MM.1S (cell line): ENCODE measurements at regions not wholly inside any gene's neighbourhood (a gene's known extent, or its start where the extent isn't known, plus 50 kb on each side); places are given as distances from the start of the nearest gene placed in this dataset.

Source experiments
- DNase-seq: peaks from one replicate; pipeline ENCODE4 v3.0.0-alpha.2; 2015
- H2AFZ ChIP-seq: fragments of 300-600 bp; sonication (generic); 2 replicates; pipeline ENCODE4 v1.6.0; 2016; ENCODE audit warnings: antibody characterized with exemption, low read length
- H3F3A ChIP-seq: fragments of 300-600 bp; sonication (generic); 2 replicates; pipeline ENCODE4 v1.6.1; 2016; ENCODE audit warnings: mild to moderate bottlenecking, antibody characterized with exemption, low read length, moderate library complexity, mixed read lengths; ENCODE audit not compliant: insufficient read depth
- H3K27ac ChIP-seq: fragments of 300-600 bp; sonication (generic); 2 replicates; pipeline ENCODE4 v1.5.1; 2016; ENCODE audit warnings: mild to moderate bottlenecking, low read length
- H3K27me3 ChIP-seq: fragments of 300-600 bp; sonication (generic); replicated peaks from 2 replicates; pipeline ENCODE4 v1.6.0; 2016; ENCODE audit warnings: low read length; ENCODE audit not compliant: insufficient read depth
- H3K36me3 ChIP-seq: fragments of 300-600 bp; sonication (generic); replicated peaks from 2 replicates; pipeline ENCODE4 v1.6.1; 2016; ENCODE audit warnings: mild to moderate bottlenecking, low read length, mixed read lengths; ENCODE audit not compliant: insufficient read depth
- H3K4me1 ChIP-seq: fragments of 300-600 bp; sonication (generic); 2 replicates; pipeline ENCODE4 v1.6.1; 2016; ENCODE audit warnings: low read length, mixed read lengths
- H3K4me2 ChIP-seq: fragments of 300-600 bp; sonication (generic); 2 replicates; pipeline ENCODE4 v1.6.0; 2016; ENCODE audit warnings: low read depth, low read length
- H3K4me3 ChIP-seq: fragments of 300-600 bp; sonication (generic); 2 replicates; pipeline ENCODE4 v1.5.1; 2016; ENCODE audit warnings: low read length, mixed read lengths
- H3K79me2 ChIP-seq: fragments of 300-600 bp; sonication (generic); 2 replicates; pipeline ENCODE4 v1.6.1; 2016; ENCODE audit warnings: mixed run types, low read length, mixed read lengths
- H3K9ac ChIP-seq: fragments of 300-600 bp; sonication (generic); 2 replicates; pipeline ENCODE4 v1.6.1; 2016; ENCODE audit warnings: low read length, mixed read lengths
- H3K9me2 ChIP-seq: fragments of 300-600 bp; sonication (generic); replicated peaks from 2 replicates; pipeline ENCODE4 v1.6.1; 2016; ENCODE audit warnings: mild to moderate bottlenecking, low read length, mixed read lengths; ENCODE audit not compliant: insufficient read depth
- H3K9me3 ChIP-seq: fragments of 300-600 bp; sonication (generic); replicated peaks from 2 replicates; pipeline ENCODE4 v1.6.1; 2016; ENCODE audit warnings: mild to moderate bottlenecking, low read length, mixed read lengths; ENCODE audit not compliant: insufficient read depth
- H4K20me1 ChIP-seq: fragments of 300-600 bp; sonication (generic); 2 replicates; pipeline ENCODE4 v1.6.1; 2016; ENCODE audit warnings: mild to moderate bottlenecking, low read length, moderate library complexity, mixed read lengths; ENCODE audit not compliant: insufficient read depth
- CTCF ChIP-seq: fragments of 300-600 bp; sonication (generic); IDR thresholded peaks from 2 replicates; pipeline ENCODE4 v1.5.1; 2016; ENCODE audit warnings: antibody characterized with exemption, low read length, mixed read lengths
- EZH2 ChIP-seq: fragments of 300-600 bp; sonication (generic); optimal IDR thresholded peaks from 2 replicates; pipeline ENCODE3; 2017; ENCODE audit warnings: low read depth, mild to moderate bottlenecking, antibody characterized with exemption, low read length, mixed read lengths
- EZH2phosphoT487 ChIP-seq: fragments of 300-600 bp; sonication (generic); IDR thresholded peaks from 2 replicates; pipeline ENCODE4 v1.6.1; 2018; ENCODE audit warnings: antibody characterized with exemption, low read length

DNA sequence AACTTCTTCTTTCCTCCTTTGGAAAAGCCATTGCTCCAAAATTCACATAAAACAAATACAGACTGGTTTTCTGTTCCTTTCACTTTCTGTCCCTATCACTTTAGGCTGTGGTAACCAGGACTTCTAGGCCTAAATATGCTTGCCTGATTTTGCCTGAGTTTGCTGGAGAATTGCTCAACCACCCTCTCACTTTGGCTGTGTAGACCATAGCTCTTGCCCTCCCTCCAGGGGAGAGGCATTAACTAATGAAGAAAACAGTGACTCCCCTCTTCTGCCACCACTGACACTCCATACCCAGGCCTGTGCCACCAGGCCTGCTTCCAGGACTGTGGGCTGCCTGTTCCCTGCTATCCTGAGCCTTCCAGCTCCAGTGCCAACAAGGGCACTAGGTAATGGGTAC is 163.5 kb downstream of the TOMM20 start:
- no peak overlapping the region for H2AFZ ChIP-seq
- H3K4me1 ChIP-seq: peaks cover 44% of the 10 kb centered on the region

DNA sequence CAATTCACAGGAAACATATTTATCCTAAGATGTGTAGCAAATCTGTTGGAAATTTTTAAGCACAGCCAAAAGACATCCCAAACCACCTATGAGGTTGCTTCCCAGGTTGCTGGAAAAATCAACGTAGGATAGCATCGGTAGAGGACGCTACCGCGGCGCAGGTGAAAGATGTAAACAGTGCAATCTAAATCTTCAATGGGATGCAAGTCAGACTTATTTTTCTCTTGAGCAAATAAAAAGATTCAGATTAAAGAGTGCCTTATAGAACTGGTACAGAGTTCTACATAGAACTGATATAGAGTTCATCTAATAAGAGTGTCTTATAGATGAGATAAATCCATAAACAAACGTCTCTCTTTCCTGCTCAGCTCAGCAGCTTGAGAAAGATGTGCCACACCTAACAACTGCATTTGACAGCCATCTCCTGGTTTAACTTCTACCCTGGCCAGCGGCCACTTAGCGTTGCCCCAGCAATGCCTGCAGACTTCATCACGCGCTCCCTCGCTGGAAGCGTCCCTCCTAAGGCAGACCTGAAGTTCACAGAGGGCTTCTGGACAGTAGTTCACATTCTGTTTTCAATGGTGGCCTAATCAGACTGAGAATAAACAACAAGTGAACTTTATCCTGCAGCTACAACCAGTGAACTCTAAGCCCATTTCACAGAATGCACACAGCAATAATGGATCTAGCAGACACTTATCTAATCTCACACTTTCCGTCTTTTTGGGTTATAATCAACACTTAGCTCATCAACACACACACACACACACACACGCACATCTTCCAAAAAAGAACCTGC is 164.5 kb downstream of the TOMM20 start:
- H3K27me3 ChIP-seq: peaks cover 23% of the 10 kb centered on the region
- TF ChIP-seq EZH2: no peak
- no peak for TF ChIP-seq CTCF
- TF ChIP-seq EZH2phosphoT487: no peak
- H3K79me2 ChIP-seq: no peaks in the 10 kb centered on the region
- H3K36me3 ChIP-seq: no peaks in the 10 kb centered on the region
- H3K9me3 ChIP-seq: no peaks in the 10 kb centered on the region
- no peak overlapping the region for H2AFZ ChIP-seq
- peaks cover 27% of the 10 kb centered on the region for H3F3A ChIP-seq
- peak overlapping the region; percentile 71 for H3K27ac ChIP-seq
- H3K4me1 ChIP-seq: peaks cover 44% of the 10 kb centered on the region
- no peaks in the 10 kb centered on the region for H3K9me2 ChIP-seq
- peak overlapping the region; percentile 49 for H3K4me2 ChIP-seq
- H4K20me1 ChIP-seq: no peaks in the 10 kb centered on the region
- DNase-seq: no peak
- H3K4me3 ChIP-seq: peak overlapping the region; percentile 27; the same call in 1 of the 2 replicates
- no peak overlapping the region for H3K9ac ChIP-seq

More for the DNA sequence above, 163.5 kb downstream of the TOMM20 start:
- Histone ChIP-seq H3K4me3 (no peak overlapping the region), H3K4me2 (0 out of 2 replicates have a peak overlapping the region, but pooled peaks have one; percentile 0), H4K20me1 (no peaks in the 10 kb centered on the region), H3K9me2 (no peaks in the 10 kb centered on the region), H3K27me3 (peaks cover 17% of the 10 kb centered on the region), H3K79me2 (no peaks in the 10 kb centered on the region), H3K36me3 (no peaks in the 10 kb centered on the region), H3K9ac (no peak overlapping the region), H3F3A (peaks cover 27% of the 10 kb centered on the region), H3K27ac (no peak overlapping the region), H3K9me3 (no peaks in the 10 kb centered on the region)
- DNase-seq: no peak
- TF ChIP-seq EZH2 (no peak), CTCF (no peak), EZH2phosphoT487 (no peak)

DNA sequence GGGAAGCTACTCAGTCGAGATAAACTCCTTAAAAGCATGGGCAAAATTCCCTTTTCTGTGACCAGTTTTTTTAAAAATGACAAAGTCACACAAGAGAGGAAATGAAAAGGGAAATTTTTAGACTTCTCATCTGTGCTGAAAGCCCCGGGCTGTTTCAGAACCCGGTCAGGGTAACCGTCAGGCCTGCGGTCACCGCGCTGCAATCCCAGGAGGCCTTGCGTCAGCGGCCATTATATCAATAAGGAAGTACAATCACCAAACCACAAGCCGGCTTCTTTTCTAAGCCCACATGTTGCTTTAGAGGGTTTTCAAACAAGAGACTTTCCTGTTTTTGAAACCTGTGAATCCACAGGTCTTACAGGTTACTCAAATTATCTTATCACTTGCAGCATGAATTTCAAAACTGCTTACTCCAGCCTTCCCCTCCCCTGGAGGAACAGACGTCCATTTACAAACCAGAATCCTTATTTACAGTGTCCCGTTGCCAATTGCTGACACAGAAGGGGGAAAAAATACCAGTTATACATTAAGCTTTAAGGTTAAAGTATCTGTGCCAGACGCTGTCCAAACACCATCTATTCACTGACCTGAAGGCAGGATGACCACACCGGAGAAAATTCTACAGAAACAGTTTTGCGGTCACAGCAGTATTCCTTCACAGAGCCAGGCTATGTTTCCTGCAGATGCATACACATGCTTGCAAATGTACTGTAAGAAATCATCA is 165.3 kb downstream of the TOMM20 start:
- TF ChIP-seq EZH2phosphoT487: no peak
- no peak for TF ChIP-seq CTCF
- TF ChIP-seq EZH2: no peak
- Histone ChIP-seq H3K36me3 (no peaks in the 10 kb centered on the region), H3K9me2 (no peaks in the 10 kb centered on the region), H3K9me3 (no peaks in the 10 kb centered on the region), H3K79me2 (no peaks in the 10 kb centered on the region), H2AFZ (no peak overlapping the region), H3K4me2 (peak overlapping the region; percentile 49), H3K4me3 (peak overlapping the region; percentile 27; the same call in 1 of the 2 replicates), H3K4me1 (peaks cover 44% of the 10 kb centered on the region), H3K27me3 (peaks cover 23% of the 10 kb centered on the region), H4K20me1 (no peaks in the 10 kb centered on the region), H3K27ac (peak overlapping the region; percentile 71), H3F3A (peaks cover 27% of the 10 kb centered on the region), H3K9ac (peak overlapping the region; percentile 27; the same call in 1 of the 2 replicates)
- DNase-seq: peak; percentile 99
